ENCODE measurements at regions not wholly inside any gene's neighbourhood (a gene's known extent, or its start where the extent isn't known, plus 50 kb on each side); places are given as distances from the start of the nearest gene placed in this dataset.

DNA sequence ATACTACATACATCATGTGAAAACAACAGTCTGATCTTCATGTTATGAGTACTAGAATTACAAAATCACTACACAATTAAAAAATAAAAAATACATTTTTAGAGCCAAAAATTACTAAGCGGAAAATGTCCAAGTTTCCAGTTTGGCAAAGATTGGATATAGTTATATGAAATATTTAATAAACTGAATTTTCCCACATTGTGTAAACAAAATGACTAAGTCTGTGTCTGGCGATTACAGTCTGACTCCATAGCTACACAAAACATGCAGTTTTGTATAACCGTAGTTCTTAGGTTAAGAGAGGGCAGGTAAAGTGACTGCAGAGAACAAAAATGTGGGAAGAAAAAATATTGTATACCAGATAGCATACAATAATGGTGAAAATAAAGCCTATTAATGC, 59.2 kb upstream of the TMEM47 start:
- Histone ChIP-seq H3K9me3 (ENCODE audit: control insufficient read depth, insufficient read depth, low read length) (no peaks in the 10 kb centered on the region), H3K27ac (ENCODE audit: low read depth, low read length) (no peak overlapping the region), H3K4me3 (ENCODE audit: low read depth, low read length) (no peak overlapping the region), H3K27me3 (ENCODE audit: control insufficient read depth, insufficient read depth, low read length) (no peaks in the 10 kb centered on the region)
- no peak for DNase-seq (ENCODE audit: low read depth, low spot score)
- ChIA-PET POLR2A (no interaction called here), CTCF (interaction anchor here (0.6 kb wide), 1 partner anchor 21 kb away, joined by 3 read pairs; no protein-coding TSS in a partner anchor)
- TF ChIP-seq, protein P1, sequence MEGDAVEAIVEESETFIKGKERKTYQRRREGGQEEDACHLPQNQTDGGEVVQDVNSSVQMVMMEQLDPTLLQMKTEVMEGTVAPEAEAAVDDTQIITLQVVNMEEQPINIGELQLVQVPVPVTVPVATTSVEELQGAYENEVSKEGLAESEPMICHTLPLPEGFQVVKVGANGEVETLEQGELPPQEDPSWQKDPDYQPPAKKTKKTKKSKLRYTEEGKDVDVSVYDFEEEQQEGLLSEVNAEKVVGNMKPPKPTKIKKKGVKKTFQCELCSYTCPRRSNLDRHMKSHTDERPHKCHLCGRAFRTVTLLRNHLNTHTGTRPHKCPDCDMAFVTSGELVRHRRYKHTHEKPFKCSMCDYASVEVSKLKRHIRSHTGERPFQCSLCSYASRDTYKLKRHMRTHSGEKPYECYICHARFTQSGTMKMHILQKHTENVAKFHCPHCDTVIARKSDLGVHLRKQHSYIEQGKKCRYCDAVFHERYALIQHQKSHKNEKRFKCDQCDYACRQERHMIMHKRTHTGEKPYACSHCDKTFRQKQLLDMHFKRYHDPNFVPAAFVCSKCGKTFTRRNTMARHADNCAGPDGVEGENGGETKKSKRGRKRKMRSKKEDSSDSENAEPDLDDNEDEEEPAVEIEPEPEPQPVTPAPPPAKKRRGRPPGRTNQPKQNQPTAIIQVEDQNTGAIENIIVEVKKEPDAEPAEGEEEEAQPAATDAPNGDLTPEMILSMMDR (IDR thresholded peaks at IDR 0.05; ENCODE audit: low read depth, low read length), result no peak

DNA sequence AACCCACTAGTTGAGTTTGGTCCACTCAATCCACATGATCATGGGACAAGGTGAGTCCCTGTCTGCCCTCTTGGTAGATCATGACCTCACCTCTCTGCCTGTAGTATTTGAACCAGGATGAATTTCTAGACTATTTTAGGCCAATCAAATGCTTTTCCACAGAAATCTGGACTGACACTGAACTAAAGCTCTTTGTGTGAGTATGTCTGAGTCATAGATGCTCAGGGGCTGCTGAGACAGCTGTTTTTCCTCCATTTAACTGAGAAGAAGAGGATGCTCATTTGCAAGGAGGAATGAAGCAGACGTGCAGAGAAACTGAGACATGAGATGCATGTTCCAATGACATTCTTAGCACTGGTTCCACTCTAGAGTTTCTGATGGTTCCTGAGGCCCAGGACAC, 77.3 kb upstream of the TMEM47 start:
- ChIA-PET POLR2A (no interaction called here), CTCF (no interaction called here)
- no peak overlapping the region for H3K27ac ChIP-seq (ENCODE audit: low read depth, low read length)
- DNase-seq (ENCODE audit: low read depth, low spot score), result peak; percentile 1
- H3K4me3 ChIP-seq (ENCODE audit: low read depth, low read length), result no peak overlapping the region
- TF ChIP-seq, protein P1 (IDR thresholded peaks at IDR 0.05; ENCODE audit: low read depth, low read length), result no peak
- H3K27me3 ChIP-seq (ENCODE audit: control insufficient read depth, insufficient read depth, low read length), result no peaks in the 10 kb centered on the region
- H3K9me3 ChIP-seq (ENCODE audit: control insufficient read depth, insufficient read depth, low read length), result no peaks in the 10 kb centered on the region

DNA sequence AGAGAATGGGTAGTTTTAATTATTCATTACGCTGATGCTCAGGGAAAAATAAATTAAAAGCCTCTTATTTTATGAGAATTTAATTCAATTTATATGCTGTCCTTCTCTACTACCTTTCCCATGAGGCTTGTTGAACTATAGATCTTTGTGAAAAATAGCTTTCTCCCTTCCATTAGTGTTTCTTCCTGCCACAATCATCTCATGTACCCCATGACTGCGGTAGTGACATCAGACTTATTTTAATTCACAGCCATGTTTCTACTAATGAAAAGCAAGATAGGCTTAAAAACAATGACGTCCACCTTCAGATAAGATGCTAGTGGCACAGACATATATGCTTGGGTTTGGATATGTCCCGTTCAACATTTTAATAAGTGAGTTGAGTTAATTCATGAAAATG, 87.4 kb upstream of the TMEM47 start:
- Histone ChIP-seq H3K9me3 (ENCODE audit: control insufficient read depth, insufficient read depth, low read length) (no peaks in the 10 kb centered on the region), H3K27ac (ENCODE audit: low read depth, low read length) (no peak overlapping the region), H3K27me3 (ENCODE audit: control insufficient read depth, insufficient read depth, low read length) (no peaks in the 10 kb centered on the region), H3K4me3 (ENCODE audit: low read depth, low read length) (no peak overlapping the region)
- DNase-seq (ENCODE audit: low read depth, low spot score), result no peak
- POLR2A ChIA-PET, result no interaction called here
- CTCF ChIA-PET, result no interaction called here
- TF ChIP-seq, protein P1 (IDR thresholded peaks at IDR 0.05; ENCODE audit: low read depth, low read length), result no peak

DNA sequence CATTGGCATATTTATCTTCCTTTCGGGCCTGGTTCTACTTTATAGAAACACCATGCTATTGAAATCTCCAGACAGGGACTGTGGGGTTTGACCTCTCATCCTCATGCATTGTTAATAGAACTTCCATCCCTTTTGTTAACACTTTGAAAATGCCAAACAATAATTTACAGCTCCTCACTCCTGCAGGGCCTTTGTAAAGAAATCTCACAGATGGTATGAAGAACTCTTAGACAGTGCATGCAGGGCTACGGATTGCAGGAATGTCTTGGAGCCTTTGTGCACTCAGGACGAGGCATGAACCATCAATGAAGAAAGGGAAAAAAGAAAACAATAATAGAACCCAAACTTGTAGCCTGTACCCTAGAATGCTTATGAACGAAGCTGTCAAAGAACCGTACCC, 92.8 kb upstream of the TMEM47 start:
- no peak for DNase-seq (ENCODE audit: low read depth, low spot score)
- no peak overlapping the region for H3K4me3 ChIP-seq (ENCODE audit: low read depth, low read length)
- H3K27ac ChIP-seq (ENCODE audit: low read depth, low read length), result no peak overlapping the region
- TF ChIP-seq, protein P1 (IDR thresholded peaks at IDR 0.05; ENCODE audit: low read depth, low read length), result no peak
- CTCF ChIA-PET, result interaction anchor here (0.5 kb wide), 1 partner anchor 79 kb away, joined by 3 read pairs; no protein-coding TSS in a partner anchor
- no peaks in the 10 kb centered on the region for H3K9me3 ChIP-seq (ENCODE audit: control insufficient read depth, insufficient read depth, low read length)
- POLR2A ChIA-PET, result no interaction called here
- H3K27me3 ChIP-seq (ENCODE audit: control insufficient read depth, insufficient read depth, low read length), result no peaks in the 10 kb centered on the region

DNA sequence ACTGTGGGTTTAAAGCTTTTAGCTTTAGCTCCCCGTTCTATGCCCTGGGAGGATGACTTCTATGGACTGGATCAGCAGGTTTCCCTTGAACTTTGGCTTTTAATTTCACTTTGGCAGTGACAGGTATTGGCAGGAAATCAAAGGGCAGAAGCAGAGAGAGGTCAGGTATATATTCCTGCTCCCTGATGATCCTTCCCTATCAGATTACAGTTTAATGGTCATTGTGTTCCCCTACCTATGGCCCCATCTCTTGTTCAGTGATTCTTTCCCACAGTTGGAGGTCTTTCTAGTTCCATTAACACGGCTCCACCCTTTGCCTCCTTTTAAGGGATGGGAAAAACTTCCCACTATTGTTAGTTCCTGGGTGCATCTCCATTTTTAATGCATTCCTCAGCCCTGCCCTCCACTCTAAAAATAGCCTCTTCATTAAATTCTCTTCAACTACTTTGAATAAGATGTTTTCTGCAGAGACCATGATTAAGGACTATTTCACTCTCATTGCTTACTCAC, 107.8 kb upstream of the TMEM47 start:
- ChIA-PET CTCF (no interaction called here), POLR2A (no interaction called here)
- Histone ChIP-seq H3K27me3 (ENCODE audit: control insufficient read depth, insufficient read depth, low read length) (no peaks in the 10 kb centered on the region), H3K4me3 (ENCODE audit: low read depth, low read length) (no peak overlapping the region), H3K9me3 (ENCODE audit: control insufficient read depth, insufficient read depth, low read length) (no peaks in the 10 kb centered on the region), H3K27ac (ENCODE audit: low read depth, low read length) (no peak overlapping the region)
- TF ChIP-seq, protein P1 (IDR thresholded peaks at IDR 0.05; ENCODE audit: low read depth, low read length), result no peak
- DNase-seq (ENCODE audit: low read depth, low spot score), result no peak
